Activated gamma-delta T cell treated with anti-CD3 and anti-CD28 coated beads, Interleukin-2, amount 50 U/mL, for 16 hours (primary cell): ENCODE measurements at regions not wholly inside any gene's neighbourhood (a gene's known extent, or its start where the extent isn't known, plus 50 kb on each side); places are given as distances from the start of the nearest gene placed in this dataset.
"Not testable (repeated sequence)": the region's sequence is repeated elsewhere in the genome, so short reads cannot be mapped to it uniquely, and the experiment has no call there.

ENCODE experiments used
- DNase-seq: peaks from one replicate; pipeline ENCODE4 v3.0.0-alpha.2; 2020; ENCODE audit warnings: low read depth

DNA sequence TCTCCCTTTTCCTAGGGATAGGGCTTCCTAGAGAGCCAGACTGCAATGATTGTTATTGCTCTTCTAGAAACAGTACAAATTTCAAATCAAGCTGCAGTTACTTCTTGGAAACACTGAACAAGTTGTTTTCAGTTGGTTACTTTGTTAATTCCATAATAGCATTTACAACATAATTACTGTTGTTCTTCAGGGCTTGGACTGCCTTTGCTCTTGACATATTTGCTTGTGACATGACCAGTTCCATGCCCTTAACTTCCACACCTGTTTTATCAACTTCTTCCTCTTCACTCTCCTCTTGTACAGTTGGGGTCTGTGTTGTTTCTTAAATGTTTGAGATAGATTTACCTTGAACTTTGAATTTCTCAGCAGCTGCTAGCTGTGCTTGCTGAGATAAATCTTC lies 104.4 kb downstream of the SEC23IP start:
- DNase-seq, result no peak

DNA sequence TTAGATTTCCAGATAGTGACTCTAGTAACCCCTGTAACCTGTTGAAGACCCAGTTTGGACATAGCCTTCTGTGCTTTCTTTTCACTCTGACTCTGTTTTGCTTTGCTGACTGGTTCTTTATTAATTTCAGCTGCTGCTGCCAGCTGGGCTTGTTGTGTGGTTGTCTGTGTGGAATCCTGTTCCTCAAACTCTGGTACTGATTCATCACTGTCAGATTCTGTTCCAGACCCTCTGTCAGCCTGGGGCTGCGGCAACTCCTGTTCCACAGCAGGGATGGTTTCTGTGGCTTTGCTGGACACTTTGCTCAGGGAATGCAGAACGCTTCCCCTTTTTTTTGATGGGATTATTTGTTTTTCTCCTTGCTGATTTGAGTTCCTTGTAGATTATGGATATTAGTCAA lies 104.9 kb downstream of the SEC23IP start:
- DNase-seq, result no peak

DNA sequence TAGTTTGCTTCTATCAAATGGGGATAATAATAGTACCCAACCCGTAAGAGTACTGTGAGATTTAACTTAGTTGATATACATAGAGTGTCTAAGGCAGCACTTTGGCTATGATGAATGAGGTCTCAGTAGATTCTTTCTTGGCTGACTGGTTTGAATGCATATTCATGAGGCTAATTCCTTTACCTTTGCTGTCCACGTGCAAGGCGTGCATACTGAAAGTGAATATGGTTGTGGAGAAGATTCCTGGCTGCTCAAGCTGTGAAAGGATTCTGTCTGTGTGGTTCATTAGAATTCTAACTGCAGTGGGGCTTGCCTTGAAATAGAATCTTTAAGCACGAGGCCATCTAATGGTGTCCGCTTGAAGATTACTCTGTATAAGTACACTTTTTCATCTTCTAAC lies 110.3 kb downstream of the SEC23IP start:
- no peak for DNase-seq

DNA sequence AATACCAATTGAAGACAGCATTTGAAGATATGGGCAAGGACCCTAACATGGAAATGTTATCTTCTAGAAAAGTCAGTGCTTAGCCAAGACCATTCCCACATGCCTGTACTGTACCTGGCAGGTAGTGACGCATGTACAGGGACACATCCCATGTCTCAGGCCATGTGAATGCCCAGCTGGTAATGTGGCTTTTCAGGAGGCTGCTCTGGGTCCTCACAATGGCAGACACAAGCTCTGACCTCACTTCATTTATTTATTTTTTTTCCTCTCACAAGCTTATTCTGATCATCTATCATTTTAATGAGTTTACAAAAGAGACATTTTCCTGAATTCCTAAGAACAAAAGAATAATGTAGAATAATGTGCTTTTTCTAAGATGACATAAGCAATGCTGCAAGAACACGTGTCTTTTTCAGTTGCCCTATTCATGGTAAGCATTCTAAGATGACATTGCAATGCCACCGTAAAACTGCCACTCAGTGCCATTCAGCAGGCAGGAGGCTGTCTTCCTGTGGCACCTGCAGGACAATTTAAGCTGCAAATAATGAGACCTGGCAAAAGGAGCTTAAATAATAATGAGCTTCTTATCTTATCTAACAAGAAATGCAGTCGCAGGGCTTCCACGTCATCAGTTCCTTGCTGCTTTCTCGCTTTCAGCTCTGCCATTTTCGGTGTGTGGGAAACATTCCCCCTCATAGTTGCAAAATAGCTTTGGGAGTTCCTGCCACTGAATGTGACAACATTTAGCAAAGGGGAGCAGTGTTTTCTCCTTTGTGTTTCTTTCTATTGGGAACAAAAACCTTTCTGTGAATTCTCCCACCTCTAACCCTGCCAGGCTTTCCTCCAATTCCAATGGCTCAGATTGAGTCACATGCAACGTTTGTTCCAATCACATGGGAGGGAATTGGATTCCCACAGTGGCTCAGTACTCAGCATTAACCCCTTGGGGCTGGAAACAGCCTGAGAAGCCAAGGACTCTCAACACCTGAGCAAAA lies 113.0 kb downstream of the SEC23IP start:
- DNase-seq, result no peak

DNA sequence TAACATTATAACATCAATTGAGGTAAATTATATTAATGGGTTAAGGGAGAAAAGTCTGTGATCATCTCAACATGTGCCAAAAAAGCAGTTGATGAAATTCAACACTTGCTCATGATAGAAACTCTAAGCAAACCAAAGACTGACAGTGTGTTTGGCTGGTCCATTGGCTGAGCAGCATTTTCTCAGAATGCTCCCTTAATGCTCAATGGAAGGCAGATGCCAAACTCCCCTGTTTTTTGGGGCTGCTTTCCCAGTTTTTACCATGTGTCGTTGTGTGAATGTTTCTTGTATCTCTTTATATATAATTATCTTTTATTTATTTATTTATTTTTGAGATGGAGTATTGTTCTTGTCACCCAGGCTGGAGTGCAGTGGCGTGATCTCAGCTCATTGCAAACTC lies 114.7 kb downstream of the SEC23IP start:
- DNase-seq, result no peak

DNA sequence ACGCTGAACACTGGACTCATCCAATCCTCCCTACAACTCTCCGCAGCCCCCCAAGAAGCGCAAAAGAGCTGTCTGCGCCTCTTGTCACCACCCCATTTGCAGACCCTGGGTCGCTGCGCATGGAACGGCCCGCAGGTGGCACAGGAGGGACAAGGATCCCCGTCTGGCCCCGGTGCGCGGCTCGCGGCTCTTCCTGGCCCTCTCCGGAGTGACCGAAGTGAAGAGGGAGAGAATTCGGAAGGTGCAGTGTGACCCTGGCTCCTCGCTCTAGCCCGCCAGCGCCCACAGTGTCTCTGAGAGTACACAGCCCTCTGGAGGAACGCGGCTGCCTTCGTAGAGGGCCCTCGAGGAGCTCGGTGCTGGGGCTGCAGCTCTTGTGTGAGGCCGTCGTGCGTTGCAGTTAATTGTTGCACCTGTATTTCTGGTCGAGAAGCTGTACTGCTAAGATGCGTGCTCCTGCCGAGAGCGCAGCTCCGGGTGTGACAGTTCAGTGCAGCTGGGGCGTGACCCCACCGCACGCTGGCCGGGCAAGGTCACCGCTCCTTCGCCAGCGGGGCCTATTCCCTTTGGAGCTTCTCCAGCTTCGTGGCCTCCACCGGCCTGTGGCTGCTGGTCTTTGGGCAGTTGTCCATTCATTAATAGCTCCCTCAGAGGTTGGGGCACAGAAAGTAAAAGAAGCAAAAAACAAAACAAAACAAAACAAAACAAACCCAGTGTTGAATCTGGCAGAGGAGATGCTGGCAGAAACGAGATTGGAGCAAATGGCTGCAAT lies 119.0 kb downstream of the SEC23IP start:
- DNase-seq, result no peak

DNA sequence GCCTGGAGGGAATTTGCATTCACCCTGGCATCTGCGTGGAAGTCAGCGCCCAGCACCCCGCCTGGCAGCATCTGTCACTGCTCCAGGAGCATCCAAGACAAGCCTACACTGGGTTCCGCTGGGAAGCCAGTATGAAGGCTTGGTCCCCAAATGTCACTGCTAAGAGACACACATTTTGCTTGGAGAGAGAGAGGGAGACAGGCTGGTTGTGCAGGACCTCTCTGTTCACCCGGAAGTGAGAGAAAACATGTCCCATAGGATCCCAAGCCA lies 119.5 kb downstream of the SEC23IP start:
- DNase-seq, result no peak

DNA sequence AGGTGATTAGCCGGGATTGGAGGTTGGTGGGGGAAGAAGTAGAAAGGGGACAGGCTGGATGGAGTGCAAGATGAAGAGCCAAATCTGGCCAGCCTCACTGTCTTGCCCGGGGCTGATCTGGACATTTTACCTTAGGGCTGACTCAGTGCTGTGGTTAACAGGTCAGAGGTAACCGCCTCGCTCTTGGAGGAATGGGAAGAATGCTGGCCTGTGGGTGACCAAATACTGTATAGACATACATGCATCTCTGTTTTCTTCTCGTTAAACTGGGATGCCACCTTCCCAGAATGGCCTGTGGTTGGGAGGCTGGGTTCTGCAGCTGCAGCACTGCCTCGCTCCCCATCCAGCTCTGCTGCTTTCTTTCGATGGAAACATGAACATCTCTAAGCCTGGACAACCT lies 120.0 kb downstream of the SEC23IP start:
- DNase-seq, result no peak

DNA sequence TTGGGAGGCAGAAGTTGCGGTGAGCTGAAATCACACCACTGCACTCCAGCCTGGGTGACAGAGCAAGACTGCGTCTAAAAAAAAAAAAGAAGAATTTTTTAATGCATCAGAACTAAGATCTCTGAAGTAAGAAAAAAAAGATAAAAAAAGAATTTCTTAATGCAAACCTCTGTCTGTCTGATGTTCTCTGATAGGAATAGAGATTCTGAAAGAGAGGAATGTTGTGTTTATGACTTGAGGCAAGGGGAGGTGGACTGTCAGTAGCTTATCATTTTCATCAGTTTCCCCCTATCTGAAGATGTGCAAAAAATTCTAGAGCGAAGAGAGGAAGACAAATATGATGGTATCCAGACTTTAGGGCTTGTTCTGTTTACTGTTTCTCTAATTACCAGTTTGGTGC lies 121.5 kb downstream of the SEC23IP start:
- no peak for DNase-seq

DNA sequence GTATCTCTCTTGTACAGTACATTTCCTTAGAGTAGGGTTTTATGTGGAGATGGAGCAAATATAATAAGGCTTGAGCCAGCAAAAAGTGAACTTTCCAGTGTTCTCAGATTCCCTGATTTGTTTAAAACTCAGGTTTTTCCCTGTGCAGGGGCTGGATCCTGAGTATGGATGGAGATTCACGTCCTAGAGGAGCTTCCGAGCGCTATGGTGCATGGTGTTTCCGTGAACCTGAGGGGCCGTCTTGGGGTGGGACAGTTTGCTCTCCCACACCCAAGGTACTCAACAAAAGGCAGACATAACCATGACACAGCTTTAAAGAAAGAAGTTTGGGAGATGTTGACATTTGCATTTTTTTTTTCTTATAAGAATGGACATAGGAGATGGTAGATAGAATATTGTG lies 122.5 kb downstream of the SEC23IP start:
- no peak for DNase-seq

DNA sequence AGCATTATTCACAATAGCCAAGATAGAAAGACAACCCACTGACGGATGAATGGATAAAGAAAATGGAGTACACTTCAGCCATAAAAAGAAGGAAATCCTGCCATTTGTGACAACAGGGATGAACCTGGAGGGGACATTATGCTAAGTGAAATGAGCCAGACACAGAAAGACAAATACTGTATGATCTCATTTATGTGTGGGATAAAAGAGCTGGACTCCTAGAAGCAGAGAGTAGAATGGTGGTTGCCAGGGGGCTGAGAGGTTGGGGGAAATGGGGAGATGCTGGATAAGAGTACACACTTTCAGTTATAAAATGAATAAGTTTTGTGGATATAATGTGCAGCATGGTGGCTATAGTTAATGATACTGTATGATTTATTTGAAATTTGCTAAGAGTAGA lies 124.4 kb downstream of the SEC23IP start:
- no peak for DNase-seq

DNA sequence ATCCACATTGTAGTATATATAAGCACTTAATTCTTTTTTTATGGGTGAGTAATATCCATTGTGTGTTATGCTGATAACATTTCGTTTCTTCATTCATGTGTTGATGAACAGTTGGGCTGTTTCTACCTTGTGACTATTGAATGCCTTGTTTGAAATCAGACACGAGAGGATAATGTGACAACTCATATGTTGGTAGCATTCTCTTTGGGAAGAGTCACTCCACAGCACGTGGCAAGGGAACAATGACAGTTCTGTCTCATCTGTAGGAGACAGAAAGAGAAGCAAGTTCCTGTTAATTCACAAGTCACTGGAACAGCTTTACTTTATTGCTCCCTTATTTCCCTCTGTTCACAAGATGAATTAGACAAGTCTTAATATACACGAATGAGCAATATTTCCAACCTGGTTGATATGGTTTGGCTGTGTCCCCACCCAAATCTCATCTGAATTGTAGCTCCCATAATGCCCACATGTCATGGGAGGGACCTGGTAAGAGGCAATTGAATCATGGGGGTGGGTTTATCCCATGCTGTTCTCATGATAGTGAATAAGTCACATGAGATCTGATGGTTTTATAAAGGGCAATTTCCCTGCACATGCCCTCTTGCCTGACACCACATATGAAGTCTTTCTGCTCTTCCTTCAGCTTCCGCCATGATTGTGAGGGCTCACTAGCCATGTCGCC lies 125.3 kb downstream of the SEC23IP start:
- DNase-seq, result no peak

DNA sequence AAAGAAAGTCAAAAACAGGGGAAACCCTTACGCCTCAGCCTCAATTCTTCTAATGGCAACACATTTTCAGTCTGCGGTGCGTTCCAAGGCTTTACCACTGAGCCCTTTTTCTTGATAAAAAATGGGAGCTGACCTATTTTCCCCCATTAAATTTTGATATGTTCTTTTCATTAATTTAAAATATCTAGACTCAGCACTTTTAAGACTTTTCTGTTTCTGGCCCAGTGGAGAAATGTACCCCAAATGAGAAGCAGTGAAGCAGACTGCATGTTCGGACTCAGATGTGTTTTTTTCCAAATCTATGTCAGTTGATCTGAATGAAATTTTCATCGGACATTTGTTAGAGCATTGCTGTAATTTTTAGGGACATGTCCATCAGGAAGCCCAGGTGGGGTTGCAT lies 126.2 kb downstream of the SEC23IP start:
- DNase-seq, result no peak

DNA sequence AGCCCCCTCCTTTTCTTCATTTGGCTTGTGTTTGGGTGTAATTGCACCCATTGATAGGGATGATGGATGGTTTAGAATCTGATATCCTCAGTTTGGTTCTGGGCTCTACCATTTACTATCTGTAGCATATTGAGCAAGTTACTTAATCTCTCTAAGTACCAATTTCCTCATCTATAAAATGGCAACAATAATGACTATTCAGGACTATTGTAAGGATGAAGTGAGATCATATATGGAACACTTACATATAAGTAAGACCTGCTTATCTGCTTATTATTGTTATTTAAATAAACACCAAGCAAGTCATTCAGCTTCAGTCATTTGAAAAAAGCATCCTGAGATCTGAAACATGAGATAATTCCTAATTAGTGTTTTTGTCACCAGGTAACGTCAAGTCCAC lies 127.0 kb downstream of the SEC23IP start:
- no peak for DNase-seq

DNA sequence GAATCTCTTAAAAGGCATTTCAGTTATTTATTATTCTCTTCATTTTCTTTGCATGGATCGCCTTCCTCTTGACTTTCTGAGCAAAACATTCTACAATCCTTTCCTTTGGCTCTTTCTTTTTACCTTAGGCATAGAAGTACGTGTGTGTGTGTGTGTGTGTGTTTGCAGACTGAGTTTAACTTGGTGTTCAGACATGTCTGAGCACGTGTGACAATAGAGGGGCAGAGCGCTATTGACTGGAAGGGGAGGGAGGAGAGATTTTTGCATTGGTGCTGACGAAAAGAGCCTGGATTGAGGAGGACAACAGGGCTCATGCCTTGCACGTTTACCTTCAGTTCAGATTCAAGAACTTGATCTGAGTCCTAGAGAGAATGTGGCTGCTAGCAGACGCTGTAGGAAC lies 129.8 kb downstream of the SEC23IP start:
- DNase-seq, result no peak

DNA sequence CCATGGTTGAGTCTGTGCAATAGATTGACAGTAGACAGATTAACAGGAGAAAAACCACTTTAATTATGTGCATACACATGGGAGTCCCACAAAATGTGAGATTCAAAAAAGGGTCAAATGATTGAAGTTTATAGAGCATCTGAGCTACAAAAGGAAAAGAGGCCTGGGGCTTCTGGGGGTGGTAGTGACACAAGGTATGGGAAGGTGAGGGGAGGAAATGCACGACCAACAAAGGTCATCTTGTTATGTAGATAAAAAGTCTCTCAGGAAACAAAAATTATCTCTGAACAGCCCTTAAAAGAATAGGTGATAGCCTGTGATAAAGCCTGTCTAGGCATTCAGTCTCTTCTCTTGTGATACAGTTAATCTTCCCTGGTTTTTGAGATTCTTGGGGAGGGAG lies 141.7 kb downstream of the SEC23IP start:
- no peak for DNase-seq

DNA sequence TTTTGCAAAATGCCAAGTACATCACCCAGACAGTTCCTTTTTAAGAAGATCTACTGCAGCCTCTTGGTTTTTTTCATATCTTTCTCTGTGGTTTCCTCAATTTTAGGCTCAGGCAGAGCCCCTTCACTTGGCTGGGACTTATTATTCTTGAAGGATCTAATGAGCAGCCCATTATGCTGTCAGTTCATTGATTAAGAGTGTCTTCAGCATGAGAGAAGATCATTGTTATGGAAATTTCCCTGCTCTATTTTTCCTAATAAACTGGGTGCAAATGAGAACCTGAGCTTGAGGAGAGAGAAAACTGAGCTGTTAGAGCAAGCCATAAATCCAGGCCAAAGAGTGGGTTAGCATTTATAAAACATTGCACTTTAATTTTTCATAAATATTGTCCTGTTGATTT lies 146.5 kb downstream of the SEC23IP start:
- DNase-seq, result no peak

DNA sequence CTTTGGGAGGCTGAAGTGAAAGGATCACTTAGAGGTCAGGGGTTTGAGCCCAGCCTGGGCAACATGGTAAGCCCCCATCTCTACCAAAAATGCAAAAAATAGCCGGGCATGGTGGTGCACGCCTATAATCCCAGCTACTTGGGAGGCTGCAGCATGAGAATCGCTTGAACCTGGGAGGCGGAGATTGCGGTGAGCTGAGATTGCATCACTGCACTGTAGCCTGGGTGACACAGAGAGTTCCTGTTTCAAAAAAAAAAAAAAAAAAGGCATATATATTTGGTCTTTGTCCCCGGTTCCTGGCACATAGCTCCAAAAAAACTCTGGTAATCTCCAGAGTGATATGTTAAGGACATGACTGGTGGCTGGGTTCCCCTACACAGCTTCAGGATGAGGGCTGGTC lies 147.3 kb downstream of the SEC23IP start:
- DNase-seq, result no peak

DNA sequence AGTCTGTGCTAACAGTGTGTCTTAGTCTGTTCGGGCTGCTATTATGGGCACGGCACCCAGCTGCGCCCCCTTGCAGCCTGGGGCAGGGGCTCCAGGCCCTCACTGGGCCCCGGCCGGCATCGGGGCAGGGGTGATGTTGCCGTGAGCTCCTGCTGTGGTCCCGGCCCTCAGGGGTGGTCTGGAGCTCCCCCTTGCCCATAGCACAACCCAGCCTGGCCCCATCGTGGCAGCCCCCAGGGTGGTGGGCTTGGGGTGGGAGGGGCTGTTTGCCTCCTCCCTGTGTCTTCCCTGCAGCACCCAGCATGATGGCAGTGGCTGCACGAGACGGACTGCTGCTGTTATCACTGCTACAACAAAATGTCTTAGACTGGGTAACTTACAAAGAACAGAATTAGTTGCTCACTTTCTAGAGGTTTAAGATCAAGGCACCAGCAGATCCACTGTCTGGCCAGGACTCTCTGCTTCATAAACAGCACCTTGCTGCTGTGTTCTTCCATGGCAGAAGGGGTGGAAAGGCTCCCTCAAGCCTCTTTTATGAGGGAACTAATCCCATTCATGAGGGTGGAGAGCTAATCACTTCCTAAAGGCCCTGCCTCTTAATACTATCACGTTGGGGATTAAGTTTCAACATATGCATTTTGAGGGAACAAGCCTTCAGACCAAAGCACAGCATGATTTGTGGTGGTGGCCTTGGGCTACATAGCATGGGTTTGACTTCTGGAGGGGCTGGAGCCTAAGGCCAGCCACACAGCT lies 149.5 kb downstream of the SEC23IP start:
- no peak for DNase-seq

DNA sequence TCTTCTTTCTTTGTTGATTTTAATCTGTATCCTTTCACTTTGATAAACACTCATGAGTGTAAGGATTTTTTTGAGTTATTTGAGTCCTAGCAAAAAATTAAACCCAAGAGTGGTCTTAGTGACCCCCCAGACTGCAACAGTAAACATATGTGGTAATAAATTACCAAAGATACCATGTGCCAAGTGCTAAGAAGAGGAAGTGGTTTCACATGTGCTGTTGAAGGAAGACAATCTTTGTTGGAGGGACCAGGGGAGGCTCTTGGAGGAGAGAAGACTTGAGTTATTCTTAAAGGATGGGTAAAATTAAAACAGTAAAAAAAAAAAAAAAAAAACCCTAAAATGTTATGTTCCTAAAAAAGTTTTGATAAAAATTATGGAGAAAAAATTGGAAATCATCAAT lies 150.2 kb downstream of the SEC23IP start:
- DNase-seq, result no peak

DNA sequence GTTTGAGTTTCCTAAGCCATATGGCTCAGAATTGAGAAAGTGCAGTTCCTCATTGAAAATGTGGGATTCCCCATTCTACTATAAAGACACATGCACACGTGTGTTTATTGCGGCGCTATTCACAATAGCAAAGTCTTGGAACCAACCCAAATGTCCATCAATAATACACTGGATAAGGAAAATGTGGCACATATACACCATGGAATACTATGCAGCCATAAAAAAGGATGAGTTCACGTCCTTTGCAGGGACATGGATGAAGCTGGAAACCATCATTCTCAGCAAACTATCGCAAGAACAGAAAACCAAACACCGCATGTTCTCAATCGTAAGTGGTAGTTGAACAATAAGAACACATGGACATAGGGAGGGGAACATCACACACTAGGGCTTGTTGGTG lies 154.8 kb downstream of the SEC23IP start:
- not testable (repeated sequence) for DNase-seq

DNA sequence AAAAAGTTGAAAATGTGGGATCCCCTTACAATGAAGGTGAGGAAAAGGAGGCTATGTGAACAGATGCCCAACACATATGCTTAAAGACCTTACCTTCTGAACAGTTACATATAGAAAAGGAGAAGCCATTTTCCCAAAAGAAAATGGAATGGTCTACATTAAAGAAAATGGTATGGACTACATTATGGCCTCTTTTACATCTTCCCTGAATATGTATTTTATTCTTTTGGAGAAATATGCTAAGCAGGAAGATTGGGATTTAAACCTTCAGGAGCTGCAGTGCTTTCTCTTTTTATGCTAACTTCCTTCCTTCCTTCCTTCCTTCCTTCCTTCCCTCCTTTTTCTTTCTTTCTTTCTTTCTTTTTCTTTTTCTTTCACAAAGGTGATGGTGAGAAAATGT lies 155.4 kb downstream of the SEC23IP start:
- no peak for DNase-seq
